ENCODE measurements at regions not wholly inside any gene's neighbourhood (a gene's known extent, or its start where the extent isn't known, plus 50 kb on each side); places are given as distances from the start of the nearest gene placed in this dataset.

DNA sequence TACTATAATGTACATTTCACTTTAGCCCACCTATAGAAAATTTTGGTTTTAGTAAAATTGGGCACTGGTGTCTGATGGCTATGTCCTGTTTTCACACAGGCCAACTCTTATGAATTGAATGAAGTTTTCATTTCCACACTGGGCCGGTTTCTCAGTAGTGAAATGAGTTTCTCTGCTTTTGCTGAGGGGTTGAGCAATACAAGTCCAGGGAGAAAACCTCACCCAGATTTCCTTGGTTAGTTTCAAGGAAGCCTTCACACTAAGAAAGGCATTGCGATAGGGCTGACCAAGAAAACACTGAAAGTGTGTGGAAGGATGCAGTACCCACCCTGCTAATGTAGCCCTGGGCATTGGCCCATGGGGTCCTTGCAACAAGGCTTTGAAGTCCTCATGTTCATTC lies 331.5 kb upstream of the CFAP20DC start:
- no peak overlapping the region for H3K27ac ChIP-seq
- no peaks in the 10 kb centered on the region for H3K9me3 ChIP-seq
- TF ChIP-seq, protein P1, sequence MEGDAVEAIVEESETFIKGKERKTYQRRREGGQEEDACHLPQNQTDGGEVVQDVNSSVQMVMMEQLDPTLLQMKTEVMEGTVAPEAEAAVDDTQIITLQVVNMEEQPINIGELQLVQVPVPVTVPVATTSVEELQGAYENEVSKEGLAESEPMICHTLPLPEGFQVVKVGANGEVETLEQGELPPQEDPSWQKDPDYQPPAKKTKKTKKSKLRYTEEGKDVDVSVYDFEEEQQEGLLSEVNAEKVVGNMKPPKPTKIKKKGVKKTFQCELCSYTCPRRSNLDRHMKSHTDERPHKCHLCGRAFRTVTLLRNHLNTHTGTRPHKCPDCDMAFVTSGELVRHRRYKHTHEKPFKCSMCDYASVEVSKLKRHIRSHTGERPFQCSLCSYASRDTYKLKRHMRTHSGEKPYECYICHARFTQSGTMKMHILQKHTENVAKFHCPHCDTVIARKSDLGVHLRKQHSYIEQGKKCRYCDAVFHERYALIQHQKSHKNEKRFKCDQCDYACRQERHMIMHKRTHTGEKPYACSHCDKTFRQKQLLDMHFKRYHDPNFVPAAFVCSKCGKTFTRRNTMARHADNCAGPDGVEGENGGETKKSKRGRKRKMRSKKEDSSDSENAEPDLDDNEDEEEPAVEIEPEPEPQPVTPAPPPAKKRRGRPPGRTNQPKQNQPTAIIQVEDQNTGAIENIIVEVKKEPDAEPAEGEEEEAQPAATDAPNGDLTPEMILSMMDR (IDR thresholded peaks at IDR 0.05) = no peak
- ATAC-seq (no peak), DNase-seq (no peak)
- no peaks in the 10 kb centered on the region for H3K27me3 ChIP-seq
- no peaks in the 10 kb centered on the region for H3K4me1 ChIP-seq
- no peaks in the 10 kb centered on the region for H3K36me3 ChIP-seq
- intact Hi-C loops (cut with DNase I) = no loop called here
- H3K4me3 ChIP-seq = no peak overlapping the region

DNA sequence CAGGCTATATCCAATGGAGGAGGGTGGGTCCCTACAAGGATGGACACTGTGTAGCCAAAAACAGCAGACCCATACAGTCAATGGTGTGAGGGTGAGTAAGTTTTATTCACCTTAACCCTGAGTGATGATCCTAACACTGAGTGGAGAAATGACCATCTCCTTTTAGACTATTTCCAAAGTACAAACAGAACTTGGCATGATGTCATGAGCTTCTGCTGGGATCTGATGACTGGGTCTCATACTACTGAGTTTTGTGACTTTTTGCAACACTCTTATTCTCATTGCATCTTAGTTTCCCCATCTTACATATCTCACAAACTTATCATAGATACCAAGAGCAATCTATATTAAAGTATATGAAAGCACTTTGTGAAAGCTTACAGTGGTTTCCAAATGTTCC lies 330.3 kb upstream of the CFAP20DC start:
- intact Hi-C loops (cut with DNase I) = no loop called here

DNA sequence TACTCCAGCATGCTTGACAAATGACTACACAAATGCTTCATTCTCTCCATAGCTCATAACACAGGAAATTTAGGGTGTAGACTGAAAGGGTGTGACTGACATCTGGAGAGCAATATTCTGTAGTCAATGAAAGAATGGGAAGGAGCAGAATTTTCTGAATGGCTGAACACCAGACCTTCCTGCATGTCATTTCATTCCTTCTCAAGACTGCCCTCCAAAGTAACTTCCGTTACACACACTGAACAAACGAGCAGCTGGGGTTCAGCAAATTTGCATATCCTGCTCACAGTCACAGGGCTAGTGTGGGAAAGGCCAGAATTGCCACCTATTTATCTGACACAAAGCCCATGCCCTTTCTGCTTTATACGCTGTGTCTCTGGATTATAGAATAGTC lies 325.0 kb upstream of the CFAP20DC start:
- Histone ChIP-seq H3K9me3 (no peaks in the 10 kb centered on the region), H3K4me1 (no peaks in the 10 kb centered on the region), H3K27me3 (no peaks in the 10 kb centered on the region), H3K4me3 (no peak overlapping the region), H3K36me3 (no peaks in the 10 kb centered on the region), H3K27ac (no peak overlapping the region)
- TF ChIP-seq, protein P1 (IDR thresholded peaks at IDR 0.05) = no peak
- intact Hi-C loops (cut with DNase I) = no loop called here
- ATAC-seq (no peak), DNase-seq (no peak)

More for the DNA sequence above, 330.3 kb upstream of the CFAP20DC start:
- no peaks in the 10 kb centered on the region for H3K36me3 ChIP-seq
- H3K27me3 ChIP-seq = no peaks in the 10 kb centered on the region
- TF ChIP-seq, protein P1 (IDR thresholded peaks at IDR 0.05) = no peak
- no peaks in the 10 kb centered on the region for H3K4me1 ChIP-seq
- DNase-seq = no peak
- no peak overlapping the region for H3K4me3 ChIP-seq
- H3K9me3 ChIP-seq = no peaks in the 10 kb centered on the region
- ATAC-seq = no peak
- no peak overlapping the region for H3K27ac ChIP-seq

DNA sequence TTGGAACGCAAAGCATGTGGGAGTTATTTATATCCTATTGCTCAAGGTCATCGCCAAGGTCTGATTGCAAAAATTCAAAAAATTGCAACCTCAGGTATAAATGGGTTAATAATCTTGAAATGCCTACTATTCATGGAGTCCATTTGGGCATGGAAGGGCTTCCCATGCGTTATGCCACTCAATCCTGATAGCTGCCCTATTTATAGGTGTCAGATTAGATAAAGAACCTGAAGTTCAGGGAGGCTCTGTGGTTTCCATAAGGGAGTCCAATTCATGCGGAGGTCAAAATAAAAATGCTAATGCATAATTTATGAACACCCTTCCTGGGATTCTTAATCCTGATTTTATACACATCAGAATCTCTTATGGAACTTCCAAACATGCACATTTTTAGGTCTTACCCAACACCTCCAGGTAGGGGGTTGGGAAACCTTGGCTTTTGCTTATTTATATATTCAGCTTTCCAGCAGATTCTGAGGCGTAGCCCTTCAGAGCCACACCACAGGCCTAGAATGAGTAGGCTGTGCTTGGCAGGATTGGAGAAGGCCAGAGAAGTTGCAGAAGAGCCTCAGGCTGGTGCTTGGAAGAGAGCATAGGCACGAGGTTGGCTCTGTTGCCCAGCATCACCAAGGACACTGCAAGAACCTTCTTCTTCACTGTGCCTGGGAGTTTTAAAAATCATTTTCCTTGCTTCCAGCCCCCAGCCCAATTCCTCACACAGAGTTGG lies 324.4 kb upstream of the CFAP20DC start:
- Histone ChIP-seq H3K4me1 (peaks cover 0 to 1% of the 10 kb centered on the region in 2 donors), H3K9me3 (no peaks in the 10 kb centered on the region), H3K36me3 (no peaks in the 10 kb centered on the region), H3K4me3 (no peak overlapping the region), H3K27me3 (no peaks in the 10 kb centered on the region), H3K27ac (no peak overlapping the region)
- ATAC-seq = no peak
- TF ChIP-seq, protein P1 (IDR thresholded peaks at IDR 0.05) = no peak
- no peak for DNase-seq
- intact Hi-C loops (cut with DNase I) = no loop called here

DNA sequence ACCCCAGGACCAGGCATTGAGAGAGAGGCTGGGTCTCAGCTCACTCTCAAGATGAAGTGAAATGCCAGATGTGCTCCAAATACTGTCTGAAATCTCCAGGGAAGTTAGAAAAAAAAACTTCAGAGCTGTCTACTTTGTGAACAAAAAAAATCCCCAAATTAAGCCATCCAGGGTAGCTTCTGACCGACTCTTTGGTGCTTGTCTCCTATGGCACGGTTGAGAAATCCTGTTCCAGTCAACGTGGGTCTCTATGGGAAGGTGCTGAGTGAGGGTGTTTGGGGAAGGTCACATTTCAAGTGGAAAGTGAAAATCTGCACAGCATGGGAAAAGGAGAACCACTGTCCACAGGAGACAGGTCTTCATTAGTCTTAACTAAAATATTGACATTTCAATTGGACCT lies 322.5 kb upstream of the CFAP20DC start:
- H3K9me3 ChIP-seq = no peaks in the 10 kb centered on the region
- no peak for DNase-seq
- ATAC-seq = no peak
- intact Hi-C loops (cut with DNase I) = no loop called here
- no peaks in the 10 kb centered on the region for H3K27me3 ChIP-seq
- TF ChIP-seq, protein P1 (IDR thresholded peaks at IDR 0.05) = no peak
- H3K4me1 ChIP-seq = peaks cover 0 to 6% of the 10 kb centered on the region in 2 donors
- H3K4me3 ChIP-seq = no peak overlapping the region
- H3K36me3 ChIP-seq = no peaks in the 10 kb centered on the region
- H3K27ac ChIP-seq = no peak overlapping the region
